22Rv1 (cell line): ENCODE measurements at regions not wholly inside any gene's neighbourhood (a gene's known extent, or its start where the extent isn't known, plus 50 kb on each side); places are given as distances from the start of the nearest gene placed in this dataset.

Experiments
- CTCF ChIP-seq: fragments of 450-650 bp; IDR thresholded peaks from 2 replicates; pipeline ENCODE4 v1.5.1; 2017; ENCODE audit warnings: mild to moderate bottlenecking
- ZFX ChIP-seq: fragments of 450-650 bp; IDR thresholded peaks from 2 replicates; pipeline ENCODE4 v1.6.1; 2017; ENCODE audit warnings: antibody characterized with exemption, borderline replicate concordance

GRCh38 chr10:128440513-128441160, 314.4 kb upstream of the MKI67 start:
- TF ChIP-seq CTCF (no peak), ZFX (no peak)
